Natural killer cell (primary cell): ENCODE measurements at regions not wholly inside any gene's neighbourhood (a gene's known extent, or its start where the extent isn't known, plus 50 kb on each side); places are given as distances from the start of the nearest gene placed in this dataset.

Experiments
- ATAC-seq, 3 donors: fragments of 150-1000 bp in 2 of 3; fragments of 200-7000 bp in 1 of 3; cut with Tn5 transposase; 1 replicate in 1 of 3; 2 replicates in 2 of 3; pipeline ENCODE4 v1.10.0; 2021; ENCODE audit warnings: mild to moderate bottlenecking in 2 of 3, moderate library complexity in 2 of 3
- DNase-seq, 2 donors: peaks; one replicate each; pipeline versions ENCODE4 v3.0.0 to v3.0.0-alpha.2; 2013 to 2021; ENCODE audit warnings: mixed read lengths in 1 of 2
- H3K27ac ChIP-seq: one replicate; pipeline ENCODE4 v1.5.1; 2013; ENCODE audit warnings: mild to moderate bottlenecking, low read length
- H3K27me3 ChIP-seq: one replicate; pipeline ENCODE4 v1.6.1; 2013; ENCODE audit warnings: low read length; ENCODE audit not compliant: control insufficient read depth, insufficient read depth
- H3K36me3 ChIP-seq: one replicate; pipeline ENCODE4 v1.6.1; 2013; ENCODE audit warnings: low read length; ENCODE audit not compliant: control insufficient read depth, insufficient read depth
- H3K4me1 ChIP-seq: one replicate; pipeline ENCODE4 v1.6.1; 2013; ENCODE audit warnings: low read length; ENCODE audit not compliant: control insufficient read depth, insufficient read depth
- H3K4me3 ChIP-seq: one replicate; pipeline ENCODE4 v1.5.1; 2013; ENCODE audit warnings: low read length
- H3K9me3 ChIP-seq: one replicate; pipeline ENCODE4 v1.6.1; 2013; ENCODE audit warnings: low read length; ENCODE audit not compliant: control insufficient read depth, insufficient read depth
- H3K27ac Mint-ChIP-seq, 2 donors: one replicate each; pipeline ENCODE4 v1.8.0; 2022; ENCODE audit warnings: mild to moderate bottlenecking in 2 of 2, mixed read lengths in 2 of 2, moderate library complexity in 1 of 2
- H3K27me3 Mint-ChIP-seq, 2 donors: one replicate each; pipeline ENCODE4 v1.8.0; 2022; ENCODE audit warnings: low read depth in 2 of 2, mixed read lengths in 2 of 2
- H3K36me3 Mint-ChIP-seq: one replicate; pipeline ENCODE4 v1.8.0; 2022; ENCODE audit warnings: mixed read lengths
- H3K4me1 Mint-ChIP-seq, 2 donors: one replicate each; pipeline ENCODE4 v1.8.0; 2022; ENCODE audit warnings: mixed read lengths in 2 of 2
- H3K4me3 Mint-ChIP-seq: one replicate; pipeline ENCODE4 v1.8.0; 2022; ENCODE audit warnings: mild to moderate bottlenecking, moderate library complexity, mixed read lengths
- H3K9me3 Mint-ChIP-seq, 2 donors: one replicate each; pipeline ENCODE4 v1.8.0; 2022; ENCODE audit warnings: mixed read lengths in 2 of 2
- CTCF ChIP-seq: fragments of 200-600 bp; IDR thresholded peaks from one replicate; pipeline ENCODE4 v1.8.0; 2022; ENCODE audit warnings: antibody characterized with exemption
- WGBS: methylation state at CpG from one replicate; pipeline ENCODE4 v1.1.7; 2013; ENCODE audit warnings: missing lambda C conversion rate; ENCODE audit not compliant: insufficient coverage; 5-methylcytosine and 5-hydroxymethylcytosine counted together
- intact Hi-C: fragments of 100-400 bp; cut with micrococcal nuclease; formaldehyde crosslinking; loops from one replicate; pipeline ENCODE4 v1.14.2; 2022

- intact Hi-C loops: no loop called here
- ATAC-seq (no peak), DNase-seq (no peak)
- H3K36me3 ChIP-seq: no peaks in the 10 kb centered on the region
- no peak for TF ChIP-seq CTCF
- no peak overlapping the region for H3K4me3 ChIP-seq
- no peaks in the 10 kb centered on the region for H3K36me3 Mint-ChIP-seq
- H3K9me3 Mint-ChIP-seq: no peaks in the 10 kb centered on the region
- H3K27ac Mint-ChIP-seq: no peak overlapping the region
- no peaks in the 10 kb centered on the region for H3K9me3 ChIP-seq
- H3K4me1 ChIP-seq: no peaks in the 10 kb centered on the region
- no peaks in the 10 kb centered on the region for H3K27me3 ChIP-seq
- H3K4me3 Mint-ChIP-seq: no peak overlapping the region
- 91% methylated on average over 8 of the region's 8 CpGs for WGBS
- H3K4me1 Mint-ChIP-seq: no peaks in the 10 kb centered on the region
- H3K27ac ChIP-seq: no peak overlapping the region
- peaks cover 0 to 7% of the 10 kb centered on the region in 2 donors for H3K27me3 Mint-ChIP-seq
Observed at GRCh38 chr2:237030382-237030781, 55.3 kb upstream of the COPS8 start.

GRCh38 chr2:237033536-237034060 lies 52.1 kb upstream of the COPS8 start:
- H3K27ac Mint-ChIP-seq: no peak overlapping the region
- no peaks in the 10 kb centered on the region for H3K9me3 Mint-ChIP-seq
- intact Hi-C loops: no loop called here
- H3K4me1 ChIP-seq: no peaks in the 10 kb centered on the region
- no peaks in the 10 kb centered on the region for H3K36me3 Mint-ChIP-seq
- no peaks in the 10 kb centered on the region for H3K4me1 Mint-ChIP-seq
- H3K4me3 ChIP-seq: no peak overlapping the region
- DNase-seq (no peak), ATAC-seq (no peak)
- no peak overlapping the region for H3K4me3 Mint-ChIP-seq
- H3K27me3 Mint-ChIP-seq: peaks cover 0 to 7% of the 10 kb centered on the region in 2 donors
- TF ChIP-seq CTCF: no peak
- H3K9me3 ChIP-seq: no peaks in the 10 kb centered on the region
- H3K36me3 ChIP-seq: no peaks in the 10 kb centered on the region
- H3K27me3 ChIP-seq: no peaks in the 10 kb centered on the region
- WGBS: 84% methylated on average over 2 of the region's 3 CpGs
- no peak overlapping the region for H3K27ac ChIP-seq

- Mint-ChIP-seq H3K4me1 (no peaks in the 10 kb centered on the region), H3K36me3 (no peaks in the 10 kb centered on the region), H3K27me3 (peaks cover 0 to 7% of the 10 kb centered on the region in 2 donors), H3K4me3 (no peak overlapping the region), H3K27ac (no peak overlapping the region), H3K9me3 (no peaks in the 10 kb centered on the region)
- Histone ChIP-seq H3K36me3 (no peaks in the 10 kb centered on the region), H3K27ac (no peak overlapping the region), H3K9me3 (no peaks in the 10 kb centered on the region), H3K4me3 (no peak overlapping the region), H3K27me3 (no peaks in the 10 kb centered on the region), H3K4me1 (no peaks in the 10 kb centered on the region)
- TF ChIP-seq CTCF: no peak
- no peak for DNase-seq
- WGBS: 92% methylated on average over 10 of the region's 10 CpGs
- intact Hi-C loops: no loop called here
- no peak for ATAC-seq
Observed at GRCh38 chr2:237035781-237036475, 49.8 kb upstream of the COPS8 start.
